Kasumi-1 (cell line): ENCODE measurements at regions not wholly inside any gene's neighbourhood (a gene's known extent, or its start where the extent isn't known, plus 50 kb on each side); places are given as distances from the start of the nearest gene placed in this dataset.
A peak's percentile ranks its signal among the peaks of the same experiment; 100 is the strongest.
"Not testable (repeated sequence)": the region's sequence is repeated elsewhere in the genome, so short reads cannot be mapped to it uniquely, and the experiment has no call there.

Experiments used
- DNase-seq, 2 experiments: peaks; one replicate each; lab custom pipeline; 2025; lab: John Stamatoyannopoulos, UW

DNA sequence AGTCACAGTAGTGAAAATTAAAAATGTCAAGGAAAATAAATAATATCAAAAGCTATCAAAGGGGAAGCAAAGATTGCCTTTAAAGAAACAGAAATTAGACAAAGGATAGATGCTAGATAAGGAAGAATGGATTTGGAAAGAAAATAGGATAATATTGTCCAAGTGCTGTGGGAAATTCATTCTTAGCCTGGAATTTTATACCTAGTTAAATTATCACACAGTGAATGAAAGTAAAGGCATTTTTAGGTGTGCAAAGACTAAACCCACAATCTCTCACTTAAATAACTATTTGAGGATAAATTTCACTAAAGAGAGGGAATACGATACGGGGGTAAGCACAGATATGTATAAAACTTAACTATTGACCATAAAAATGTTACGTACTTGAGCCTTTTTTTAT, 511.1 kb downstream of the TMEM135 start:
- DNase-seq, result no peak

DNA sequence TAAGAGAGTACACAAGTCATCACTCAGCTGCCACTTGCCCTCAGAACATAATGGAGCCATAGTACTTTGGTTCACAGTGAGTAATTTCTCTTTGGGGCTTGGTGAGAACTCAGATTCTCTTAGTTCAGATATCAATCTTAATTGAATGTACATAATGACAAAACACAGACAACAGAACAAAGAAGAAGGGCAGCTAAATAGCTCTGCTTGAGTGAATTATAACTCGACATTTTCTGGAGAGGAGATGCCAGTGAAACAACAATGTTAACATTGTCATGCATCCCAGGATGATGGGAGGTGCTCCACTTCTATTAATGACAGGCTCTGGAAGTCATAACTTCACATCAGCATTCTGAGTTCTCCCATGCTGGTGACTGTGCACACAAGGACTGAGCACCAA, 508.1 kb downstream of the TMEM135 start:
- no peak for DNase-seq

DNA sequence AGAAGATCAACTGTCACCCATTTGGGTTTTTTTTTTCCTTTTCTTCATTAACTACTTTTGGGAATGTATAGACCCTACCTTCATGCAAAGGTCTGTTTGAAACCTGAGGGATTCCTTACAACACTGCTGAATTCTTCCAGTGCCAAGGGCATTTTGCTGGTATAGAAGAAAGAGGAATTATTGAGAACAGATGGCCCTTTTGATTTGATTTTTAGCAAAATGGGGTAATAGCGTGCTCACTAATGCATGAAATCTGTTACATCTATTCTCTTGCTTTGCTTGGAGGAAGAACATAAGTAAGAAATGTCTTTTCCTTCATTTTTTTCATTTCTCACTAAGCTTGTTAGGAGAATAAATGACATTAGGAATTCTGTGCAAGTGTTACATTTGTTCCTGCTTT, 501.9 kb downstream of the TMEM135 start:
- no peak for DNase-seq

DNA sequence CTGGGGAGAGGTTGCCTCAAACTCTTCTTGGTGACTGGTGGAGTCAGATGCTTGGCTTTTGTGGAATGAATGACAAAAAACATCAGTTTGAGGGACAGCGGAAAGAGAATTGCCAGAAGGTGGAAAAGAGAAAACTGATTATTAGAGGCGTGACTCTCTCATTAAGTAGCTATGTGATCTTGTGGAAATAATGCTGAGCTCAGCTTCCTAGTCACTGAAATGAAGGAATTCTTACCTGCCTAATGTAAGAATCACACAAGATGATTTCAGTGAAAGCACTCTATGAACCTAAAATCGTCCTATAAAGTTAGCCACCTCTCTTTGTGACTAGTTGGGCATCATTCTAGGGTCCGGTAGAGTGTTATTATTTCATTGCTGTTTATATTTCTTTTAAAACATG, 498.8 kb downstream of the TMEM135 start:
- no peak for DNase-seq

DNA sequence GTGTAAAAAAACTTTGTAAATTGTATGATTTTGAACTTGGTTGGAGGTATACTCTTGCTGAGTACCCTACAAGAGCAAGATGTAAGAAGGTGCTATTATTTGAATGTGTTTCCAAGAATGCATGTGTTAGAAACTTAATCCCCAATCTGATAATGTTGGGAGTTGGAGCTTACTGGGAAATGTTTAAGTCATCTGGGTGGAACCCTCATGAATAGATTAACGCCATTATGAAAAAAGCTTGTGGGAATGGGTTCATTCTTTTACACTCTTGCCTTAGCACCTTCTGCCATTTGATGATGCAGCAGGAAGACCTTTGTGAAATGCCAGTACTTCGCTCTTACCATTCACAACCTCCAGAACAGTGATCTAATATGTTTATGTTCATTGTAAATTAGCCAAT, 498.3 kb downstream of the TMEM135 start:
- DNase-seq, result no peak

DNA sequence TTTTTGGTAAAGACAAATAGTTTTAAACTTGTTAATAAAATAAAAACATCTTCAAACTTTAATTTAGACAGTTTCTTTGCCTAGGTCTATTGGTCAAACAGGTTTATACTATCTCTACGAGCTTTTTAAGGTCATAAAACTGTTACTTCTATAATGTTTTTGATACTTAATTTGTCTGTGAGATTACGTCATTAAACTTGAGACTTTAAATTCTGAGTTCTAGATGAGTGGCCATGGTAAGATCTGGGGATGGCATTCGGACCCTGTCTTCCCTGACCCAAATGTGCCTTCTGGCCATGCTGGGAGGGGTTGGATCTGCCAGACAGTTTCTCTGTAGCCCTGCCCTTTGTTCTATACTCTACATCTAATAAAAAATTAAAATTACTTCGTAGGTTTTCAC, 497.8 kb downstream of the TMEM135 start:
- no peak for DNase-seq

DNA sequence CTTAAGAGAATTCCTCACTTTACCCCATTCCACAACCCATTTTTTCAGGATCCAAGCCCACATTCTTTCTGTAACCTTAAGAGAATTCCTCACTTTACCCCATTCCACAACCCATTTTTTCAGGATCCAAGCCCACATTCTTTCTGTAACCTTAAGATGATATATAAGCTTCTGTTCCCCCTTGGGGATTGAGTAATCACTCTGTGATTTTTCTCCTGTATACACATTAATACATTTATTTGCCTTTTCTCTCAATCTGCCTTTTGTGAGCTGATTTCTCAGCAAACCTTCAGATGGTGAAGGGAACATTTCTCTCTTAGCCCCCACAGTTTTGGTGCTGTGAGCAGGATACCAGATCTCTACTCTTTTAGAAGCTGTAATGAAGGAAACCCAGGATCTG, 494.1 kb downstream of the TMEM135 start:
- DNase-seq, result not testable (repeated sequence)

DNA sequence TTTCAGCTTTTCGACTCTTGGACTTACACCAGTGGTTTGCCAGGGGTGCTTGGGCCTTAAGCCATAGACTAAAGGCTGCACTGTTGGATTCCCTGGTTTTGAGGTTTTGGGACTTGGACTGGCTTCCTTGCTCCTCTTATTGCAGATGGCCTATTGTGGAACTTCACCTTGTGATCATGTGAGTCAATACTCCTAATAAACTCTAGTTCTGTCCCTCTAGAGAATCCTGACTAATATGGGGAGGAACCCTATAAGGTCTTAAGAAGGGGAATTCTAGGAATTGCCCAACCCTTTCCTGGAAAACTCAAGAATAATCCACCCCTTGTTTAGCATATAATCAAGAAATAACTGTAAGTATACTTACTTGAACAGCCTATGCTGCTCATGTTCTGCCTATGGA, 491.8 kb downstream of the TMEM135 start:
- DNase-seq, result no peak

DNA sequence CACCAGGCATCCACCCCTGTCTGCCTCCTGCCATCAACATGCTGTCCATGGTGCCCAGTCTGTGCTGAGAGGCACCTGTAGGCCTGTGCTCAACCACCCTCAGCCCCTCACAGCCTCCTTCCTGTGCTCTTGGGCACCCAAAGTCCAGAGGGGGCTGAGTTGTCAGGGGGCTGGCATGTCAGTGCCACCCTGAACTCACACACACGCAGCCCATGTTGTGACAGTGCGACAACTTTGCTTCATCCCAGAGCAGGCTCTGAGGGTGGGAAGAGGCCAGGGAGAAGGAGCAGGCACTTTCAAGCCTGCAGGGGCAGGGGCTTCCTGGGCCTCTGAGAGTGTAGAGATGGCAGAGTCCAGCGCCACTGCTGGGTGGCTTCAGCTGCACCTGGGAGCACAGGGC, 491.0 kb downstream of the TMEM135 start:
- DNase-seq, result no peak

DNA sequence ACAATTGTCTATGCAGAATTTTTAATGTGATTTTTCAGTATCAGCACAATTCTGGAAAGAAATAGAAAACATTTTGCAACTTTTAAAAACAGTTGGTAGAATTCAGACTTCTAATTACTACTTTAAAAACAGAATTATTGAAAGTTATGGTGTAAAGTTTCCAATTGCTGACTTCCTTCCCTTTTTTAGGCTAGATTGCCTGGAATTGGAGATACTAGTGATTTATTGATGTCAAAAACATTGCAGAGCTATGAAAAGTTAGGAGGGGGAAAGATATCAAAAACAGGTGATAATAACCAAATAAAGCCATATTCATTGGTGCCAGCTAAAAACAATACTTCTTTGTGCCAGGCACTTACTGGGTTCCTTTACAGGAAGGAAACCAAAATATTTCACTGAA, 485.5 kb downstream of the TMEM135 start:
- DNase-seq, result no peak

DNA sequence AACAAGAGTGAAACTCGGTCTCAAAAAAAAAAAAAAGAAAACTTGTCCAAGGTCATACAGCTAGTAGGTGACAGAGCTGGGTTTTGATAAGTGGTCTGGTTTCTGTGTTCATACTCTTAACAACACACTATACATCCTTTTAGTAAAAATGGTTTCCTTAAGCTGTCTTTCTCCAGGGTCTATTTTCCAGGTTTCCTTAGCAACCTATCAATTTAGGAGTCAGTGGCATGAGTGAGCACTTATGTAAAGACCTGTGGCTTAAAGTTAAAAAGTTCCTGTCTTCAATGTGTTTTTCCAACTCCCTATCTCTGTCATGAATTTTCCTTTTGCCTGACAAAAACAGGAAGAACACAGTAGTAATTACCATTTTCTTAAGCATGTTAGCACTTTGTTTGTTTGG, 480.5 kb downstream of the TMEM135 start:
- DNase-seq, result no peak

DNA sequence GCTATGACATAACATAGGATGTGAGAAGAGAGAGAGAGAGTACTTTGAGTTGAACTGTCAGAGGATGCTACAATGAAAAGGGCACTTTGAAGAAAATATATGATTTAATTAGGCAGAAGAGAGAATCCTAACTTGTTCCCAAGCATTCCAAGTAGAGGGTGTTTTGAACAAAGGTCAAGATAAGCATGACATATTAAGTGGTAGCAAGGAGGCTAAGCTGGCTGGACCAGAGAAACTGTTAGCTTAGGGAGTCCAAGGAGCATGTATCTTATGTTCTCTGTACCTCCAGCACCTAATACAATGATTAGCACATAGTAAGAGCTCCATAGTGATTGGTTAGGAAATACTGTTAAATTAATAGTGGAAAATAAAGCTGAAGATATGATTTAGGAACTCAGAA, 479.6 kb downstream of the TMEM135 start:
- no peak for DNase-seq

DNA sequence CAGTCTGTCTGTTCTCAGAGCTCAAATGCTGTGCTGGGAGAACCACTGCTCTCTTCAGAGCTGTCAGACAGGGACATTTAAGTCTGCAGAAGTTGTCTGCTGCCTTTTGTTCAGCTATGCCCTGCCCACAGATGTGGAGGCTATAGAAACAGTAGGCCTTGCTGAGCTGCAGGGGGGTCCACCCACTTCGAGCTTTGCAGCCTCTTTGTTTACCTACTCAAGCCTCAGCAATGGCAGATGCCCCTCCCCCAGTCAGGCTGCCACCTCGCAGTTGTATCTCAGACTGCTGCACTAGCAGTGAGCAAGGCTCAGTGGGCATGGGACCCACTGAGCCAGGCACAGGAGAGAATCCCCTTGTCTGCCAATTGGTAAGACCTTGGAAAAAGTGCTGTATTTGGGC, 470.0 kb downstream of the TMEM135 start:
- not testable (repeated sequence) for DNase-seq

DNA sequence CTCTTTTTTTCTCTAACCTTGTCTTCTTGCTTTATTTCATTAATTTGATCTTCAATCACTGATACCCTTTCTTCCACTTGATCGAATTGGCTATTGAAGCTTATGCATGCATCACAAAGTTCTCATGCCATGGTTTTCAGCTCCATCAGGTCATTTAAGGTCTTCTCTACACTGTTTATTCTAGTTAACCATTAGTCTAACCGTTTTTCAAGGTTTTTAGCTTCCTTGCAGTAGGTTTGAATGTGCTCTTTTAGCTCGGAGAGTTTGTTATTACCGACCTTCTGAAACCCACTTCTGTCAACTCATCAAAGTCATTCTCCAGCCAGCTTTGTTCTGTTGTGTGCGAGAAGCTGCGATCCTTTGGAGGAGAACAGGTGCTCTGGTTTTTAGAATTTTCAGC, 469.2 kb downstream of the TMEM135 start:
- not testable (repeated sequence) for DNase-seq

DNA sequence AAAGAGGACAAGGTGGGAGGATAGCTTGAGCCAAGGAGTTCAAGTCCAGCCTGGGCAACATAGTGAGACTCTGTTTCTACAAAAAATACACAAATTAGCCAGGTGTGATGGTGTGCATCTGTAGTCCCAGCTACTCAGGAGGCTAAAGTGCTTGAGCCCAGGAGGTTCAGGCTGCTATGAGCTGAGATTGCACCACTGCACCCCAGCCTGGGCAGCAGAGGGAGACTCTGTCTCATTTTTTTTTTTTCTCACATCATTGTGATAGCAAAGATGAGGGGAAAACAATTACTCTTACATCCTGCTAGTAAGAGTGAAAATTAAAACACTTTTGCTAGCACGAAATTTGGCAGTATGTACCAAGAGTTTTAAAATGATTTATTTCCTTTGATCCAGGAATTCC, 463.7 kb downstream of the TMEM135 start:
- DNase-seq, result no peak

DNA sequence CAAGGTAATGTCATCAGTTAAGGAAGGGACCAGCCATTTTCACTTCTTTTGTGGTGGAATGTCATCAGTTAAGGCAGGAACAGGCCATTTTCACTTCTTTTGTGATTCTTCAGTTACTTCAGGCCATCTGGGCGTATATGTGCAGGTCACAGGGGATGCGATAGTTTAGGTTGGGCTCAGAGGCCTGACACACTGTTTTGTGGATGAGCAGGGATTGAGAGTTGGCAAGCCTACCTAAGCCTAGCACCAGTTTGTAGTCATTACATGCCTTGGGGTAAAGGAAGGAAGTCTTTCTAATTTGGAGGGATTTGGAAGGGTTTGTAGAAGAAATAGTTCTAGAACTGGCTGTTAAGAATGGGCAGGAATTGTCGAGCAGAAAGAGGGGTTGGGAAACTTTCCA, 457.2 kb downstream of the TMEM135 start:
- DNase-seq, result not testable (repeated sequence)

DNA sequence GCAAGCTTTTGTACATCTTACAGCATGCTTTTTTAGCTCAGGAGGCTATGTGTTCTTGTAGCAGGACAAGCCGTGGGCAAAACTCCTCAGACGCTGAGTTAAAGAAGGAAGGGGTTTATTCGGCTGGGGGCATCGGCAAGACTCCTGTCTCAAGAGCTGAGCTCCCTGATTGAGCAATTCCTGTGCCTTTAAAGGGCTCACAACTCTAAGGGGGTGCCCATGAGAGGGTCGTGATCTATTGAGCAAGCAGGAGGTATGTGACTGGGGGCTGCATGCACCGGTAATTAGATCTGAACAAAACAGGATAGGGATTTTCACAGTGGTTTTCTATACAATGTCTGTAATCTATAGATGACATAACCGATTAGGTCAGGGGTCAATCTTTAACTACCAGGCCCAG, 456.3 kb downstream of the TMEM135 start:
- DNase-seq, result not testable (repeated sequence)

DNA sequence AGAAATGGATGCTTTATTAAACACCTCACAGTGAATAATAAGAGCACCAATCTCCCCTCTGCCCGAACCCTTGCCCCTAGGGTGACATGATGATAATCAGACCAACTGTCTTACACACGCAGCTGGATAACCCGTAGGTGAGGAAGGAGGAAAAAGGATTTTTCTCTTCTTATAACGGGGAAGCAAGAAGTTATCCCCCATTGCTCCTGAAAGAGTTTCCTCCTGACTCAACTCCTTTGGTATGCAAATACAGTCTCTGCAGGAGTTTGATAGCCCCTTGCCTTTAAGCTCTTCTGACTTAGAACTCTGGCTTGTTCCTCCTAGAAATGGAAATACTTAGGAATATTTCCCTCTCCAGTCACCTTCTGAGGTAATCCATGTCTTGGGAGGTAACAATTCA, 455.8 kb downstream of the TMEM135 start:
- no peak for DNase-seq

DNA sequence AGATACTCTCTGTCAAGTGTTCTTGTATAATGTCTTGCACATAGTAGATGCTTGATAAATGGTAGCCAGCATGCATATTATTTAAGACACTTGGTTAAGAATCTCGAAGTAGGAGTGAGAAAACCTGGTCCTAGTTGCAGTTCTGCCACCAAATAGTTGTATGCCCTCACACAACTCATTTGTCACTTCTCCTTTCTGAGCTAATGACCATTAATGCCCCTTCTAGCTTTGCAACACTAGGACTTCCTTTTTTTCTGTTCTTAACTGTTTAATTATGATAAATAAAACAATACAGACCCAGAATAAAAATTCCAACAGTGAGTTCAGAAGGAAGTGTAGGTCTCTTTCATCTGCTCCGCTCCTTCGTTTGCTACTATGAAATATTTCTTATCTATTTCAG, 453.6 kb downstream of the TMEM135 start:
- peak; percentile 29 to 37 for DNase-seq

DNA sequence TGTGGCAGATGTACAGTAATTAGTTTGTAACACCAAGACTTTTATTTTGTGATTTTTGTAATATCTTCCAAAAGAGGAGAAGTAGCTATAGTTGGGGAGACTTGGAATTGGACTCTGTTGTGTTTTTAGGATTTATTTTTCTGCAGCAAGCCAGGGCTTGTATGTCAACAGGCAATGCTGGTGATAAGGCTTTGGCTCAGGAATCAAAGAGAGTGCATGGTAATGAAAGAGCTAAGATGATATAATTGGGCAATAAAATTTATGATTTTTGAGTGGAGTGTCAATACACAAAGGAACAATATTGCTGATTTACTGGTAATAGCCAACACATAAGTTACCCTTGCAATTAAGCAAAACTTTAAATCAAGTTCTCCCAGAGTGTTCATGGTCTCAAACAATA, 452.9 kb downstream of the TMEM135 start:
- no peak for DNase-seq

DNA sequence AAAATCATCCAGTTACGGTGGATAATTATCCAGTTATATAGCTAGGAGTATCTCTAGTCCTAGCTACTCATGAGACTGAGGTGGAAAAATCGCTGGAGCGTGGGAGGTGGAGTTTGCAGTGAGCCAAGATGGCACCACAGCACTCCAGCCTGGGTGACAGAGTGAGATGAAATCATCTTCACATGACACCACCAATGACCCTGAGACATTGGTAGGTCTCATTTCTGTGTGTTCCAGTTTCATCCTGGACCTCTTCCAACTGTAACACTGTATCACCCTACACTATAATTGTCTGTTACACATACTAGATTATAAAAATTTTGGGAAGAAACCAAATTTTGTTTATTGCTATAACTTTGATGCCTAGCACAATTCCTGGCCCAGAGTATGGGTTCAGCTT, 446.8 kb downstream of the TMEM135 start:
- no peak for DNase-seq

DNA sequence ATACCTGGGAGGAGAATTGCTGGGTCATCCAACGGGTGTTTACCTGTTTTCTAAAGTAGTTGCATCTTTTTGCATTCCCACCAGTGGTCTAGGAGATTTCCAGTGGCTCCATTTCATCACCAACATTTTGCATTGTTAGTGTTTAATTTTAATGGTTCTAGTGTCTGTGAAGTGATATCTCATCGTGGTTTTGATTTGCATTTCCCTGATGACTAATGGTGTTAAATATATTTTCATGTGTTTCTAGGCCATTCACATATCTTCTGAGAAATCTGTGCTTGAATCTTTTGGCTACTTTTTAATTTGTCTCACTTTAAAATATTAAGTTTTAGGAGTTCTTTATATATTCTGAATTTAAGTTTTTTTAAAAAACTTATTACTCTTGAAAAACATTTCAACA, 439.6 kb downstream of the TMEM135 start:
- DNase-seq, result no peak

DNA sequence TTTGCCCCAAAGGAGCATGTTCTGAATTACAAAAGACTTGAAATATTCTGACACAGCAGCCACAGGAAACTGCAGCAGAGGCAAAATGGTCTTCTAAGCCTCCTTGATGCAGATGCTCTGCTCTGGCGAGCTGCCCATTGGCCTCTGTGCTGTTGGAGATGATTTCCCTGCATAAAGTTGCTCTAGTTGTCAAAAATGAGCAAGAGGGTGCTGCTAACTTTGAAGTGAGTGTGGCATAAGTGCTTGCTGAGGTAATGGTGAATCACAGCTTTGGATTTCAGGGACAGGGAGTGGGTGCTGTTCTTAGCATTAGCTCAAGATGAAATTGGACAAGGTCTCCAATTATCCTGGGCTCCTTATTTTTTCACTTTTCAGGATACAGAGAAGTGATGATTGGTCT, 435.4 kb downstream of the TMEM135 start:
- DNase-seq, result no peak

DNA sequence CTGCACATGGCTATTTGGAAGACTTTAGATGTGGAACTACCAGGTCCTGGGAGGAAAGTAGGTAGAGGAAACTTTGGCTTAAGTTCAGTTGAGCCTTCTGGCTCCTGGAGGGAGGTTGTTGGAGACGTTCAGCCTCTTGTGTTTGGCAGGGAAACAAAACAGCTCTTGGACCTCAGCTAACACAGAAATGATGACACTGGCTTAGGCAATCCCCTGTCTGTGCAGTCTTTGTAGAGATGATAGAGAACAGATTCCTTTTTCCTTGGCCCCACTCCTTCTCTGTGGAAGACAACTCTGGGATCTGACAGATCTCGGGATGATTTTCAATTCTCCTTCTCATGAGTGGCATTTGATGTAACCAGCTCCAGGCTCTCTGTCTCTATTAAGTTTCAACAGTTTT, 428.5 kb downstream of the TMEM135 start:
- DNase-seq, result no peak

DNA sequence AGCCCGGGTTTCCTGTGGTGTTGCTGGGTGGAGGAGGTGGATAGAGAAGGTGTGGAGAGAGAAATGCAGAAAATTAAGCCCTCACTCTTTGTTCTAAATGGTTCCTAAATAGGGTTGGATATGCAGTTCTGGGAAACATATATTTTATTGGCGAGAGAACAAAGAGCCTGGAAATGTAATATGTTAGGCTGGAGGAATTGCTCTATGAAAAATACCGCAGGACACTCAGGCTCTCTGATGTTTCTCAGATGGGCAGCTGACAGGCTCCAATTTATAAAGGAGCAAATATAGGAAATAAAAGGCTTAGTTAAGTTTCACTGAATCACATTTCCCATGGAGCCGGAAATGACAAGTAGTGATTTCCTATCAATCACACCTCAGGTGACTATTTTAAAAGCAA, 428.0 kb downstream of the TMEM135 start:
- no peak for DNase-seq
